ENCODE measurements at regions not wholly inside any gene's neighbourhood (a gene's known extent, or its start where the extent isn't known, plus 50 kb on each side); places are given as distances from the start of the nearest gene placed in this dataset.
"Not testable (repeated sequence)": the region's sequence is repeated elsewhere in the genome, so short reads cannot be mapped to it uniquely, and the experiment has no call there.

- H4K20me1 ChIP-seq (ENCODE audit: insufficient read depth, low read length); H3K4me1 ChIP-seq (ENCODE audit: low read length); H3K9ac ChIP-seq (ENCODE audit: low read length); H3K9me3 ChIP-seq (ENCODE audit: insufficient read depth, low read length); H3K79me2 ChIP-seq (ENCODE audit: low read length); H3K27ac ChIP-seq (ENCODE audit: low read length); H2AFZ ChIP-seq (ENCODE audit: low read depth, low read length); H3K4me2 ChIP-seq (ENCODE audit: low read length); H3K36me3 ChIP-seq (replicated peaks; ENCODE audit: low read depth, low read length); H3K4me3 ChIP-seq (ENCODE audit: low read length); H3K27me3 ChIP-seq (ENCODE audit: low read depth, low read length): not testable (repeated sequence)
Measured at GRCh38 chr4:131750469-131750868, 1398.6 kb upstream of the PCDH10 start.

GRCh38 chr4:131762234-131762633, 1386.9 kb upstream of the PCDH10 start:
- not testable (repeated sequence) for H3K4me3 ChIP-seq (ENCODE audit: low read length); H3K79me2 ChIP-seq (ENCODE audit: low read length); H3K27me3 ChIP-seq (ENCODE audit: low read depth, low read length); H2AFZ ChIP-seq (ENCODE audit: low read depth, low read length); H3K4me2 ChIP-seq (ENCODE audit: low read length); H4K20me1 ChIP-seq (ENCODE audit: insufficient read depth, low read length); H3K27ac ChIP-seq (ENCODE audit: low read length); H3K4me1 ChIP-seq (ENCODE audit: low read length); H3K9ac ChIP-seq (ENCODE audit: low read length); H3K36me3 ChIP-seq (replicated peaks; ENCODE audit: low read depth, low read length); H3K9me3 ChIP-seq (ENCODE audit: insufficient read depth, low read length)

GRCh38 chr4:131764730-131765129, 1384.4 kb upstream of the PCDH10 start:
- Histone ChIP-seq H3K79me2 (ENCODE audit: low read length) (no peaks in the 10 kb centered on the region), H4K20me1 (ENCODE audit: insufficient read depth, low read length) (no peaks in the 10 kb centered on the region), H3K9ac (ENCODE audit: low read length) (no peak overlapping the region), H3K9me3 (ENCODE audit: insufficient read depth, low read length) (no peaks in the 10 kb centered on the region), H3K27ac (ENCODE audit: low read length) (no peak overlapping the region), H3K4me2 (ENCODE audit: low read length) (no peak overlapping the region), H3K27me3 (ENCODE audit: low read depth, low read length) (no peaks in the 10 kb centered on the region), H2AFZ (ENCODE audit: low read depth, low read length) (no peak overlapping the region), H3K4me3 (ENCODE audit: low read length) (no peak overlapping the region), H3K36me3 (replicated peaks; ENCODE audit: low read depth, low read length) (no peaks in the 10 kb centered on the region), H3K4me1 (ENCODE audit: low read length) (no peaks in the 10 kb centered on the region)
- no peak for TF ChIP-seq EZH2phosphoT487 (IDR thresholded peaks at IDR 0.05; ENCODE audit: low read depth)
- no peak for TF ChIP-seq CTCF (IDR thresholded peaks at IDR 0.05; ENCODE audit: low read depth, low read length)

GRCh38 chr4:131774382-131774781, 1374.7 kb upstream of the PCDH10 start:
- not testable (repeated sequence) for H3K27ac ChIP-seq (ENCODE audit: low read length); H3K4me3 ChIP-seq (ENCODE audit: low read length); H4K20me1 ChIP-seq (ENCODE audit: insufficient read depth, low read length); H3K4me2 ChIP-seq (ENCODE audit: low read length); H3K9ac ChIP-seq (ENCODE audit: low read length); H3K9me3 ChIP-seq (ENCODE audit: insufficient read depth, low read length); H3K4me1 ChIP-seq (ENCODE audit: low read length); H3K36me3 ChIP-seq (replicated peaks; ENCODE audit: low read depth, low read length); H3K27me3 ChIP-seq (ENCODE audit: low read depth, low read length); H2AFZ ChIP-seq (ENCODE audit: low read depth, low read length); H3K79me2 ChIP-seq (ENCODE audit: low read length)

- not testable (repeated sequence) for H2AFZ ChIP-seq (ENCODE audit: low read depth, low read length); H3K27me3 ChIP-seq (ENCODE audit: low read depth, low read length); H3K79me2 ChIP-seq (ENCODE audit: low read length); H3K4me2 ChIP-seq (ENCODE audit: low read length); H3K9ac ChIP-seq (ENCODE audit: low read length); H3K4me3 ChIP-seq (ENCODE audit: low read length); H3K9me3 ChIP-seq (ENCODE audit: insufficient read depth, low read length); H4K20me1 ChIP-seq (ENCODE audit: insufficient read depth, low read length); H3K27ac ChIP-seq (ENCODE audit: low read length); H3K36me3 ChIP-seq (replicated peaks; ENCODE audit: low read depth, low read length); H3K4me1 ChIP-seq (ENCODE audit: low read length)
Measured at GRCh38 chr4:131810565-131810964, 1338.5 kb upstream of the PCDH10 start.

All from OCI-LY3 (cell line).